Nephron progenitor cell (in vitro differentiated cells): ENCODE measurements at regions not wholly inside any gene's neighbourhood (a gene's known extent, or its start where the extent isn't known, plus 50 kb on each side); places are given as distances from the start of the nearest gene placed in this dataset.
"Not testable (repeated sequence)": the region's sequence is repeated elsewhere in the genome, so short reads cannot be mapped to it uniquely, and the experiment has no call there.

Experiments
- DNase-seq: peaks from one replicate; pipeline ENCODE4 v3.0.0; 2021
- H3K27ac Mint-ChIP-seq: 2 replicates; pipeline ENCODE4 v1.8.0; 2021; ENCODE audit warnings: mild to moderate bottlenecking, moderate library complexity, mixed read lengths
- H3K27me3 Mint-ChIP-seq: 2 replicates; pipeline ENCODE4 v1.8.0; 2021; ENCODE audit warnings: mild to moderate bottlenecking, low read depth, mixed read lengths; ENCODE audit not compliant: poor library complexity
- H3K36me3 Mint-ChIP-seq: 2 replicates; pipeline ENCODE4 v1.8.0; 2021; ENCODE audit warnings: low read depth, mixed read lengths
- H3K4me1 Mint-ChIP-seq: 2 replicates; pipeline ENCODE4 v1.8.0; 2021; ENCODE audit warnings: mixed read lengths
- H3K4me3 Mint-ChIP-seq: 2 replicates; pipeline ENCODE4 v1.8.0; 2021; ENCODE audit warnings: mild to moderate bottlenecking, moderate library complexity, mixed read lengths
- H3K9me3 Mint-ChIP-seq: 2 replicates; pipeline ENCODE4 v1.8.0; 2021; ENCODE audit warnings: mild to moderate bottlenecking, moderate library complexity, mixed read lengths
- CTCF ChIP-seq: fragments of 200-600 bp; sonication (generic); IDR thresholded peaks from 2 replicates; pipeline ENCODE4 v1.5.0; 2021; ENCODE audit warnings: antibody characterized with exemption

DNA sequence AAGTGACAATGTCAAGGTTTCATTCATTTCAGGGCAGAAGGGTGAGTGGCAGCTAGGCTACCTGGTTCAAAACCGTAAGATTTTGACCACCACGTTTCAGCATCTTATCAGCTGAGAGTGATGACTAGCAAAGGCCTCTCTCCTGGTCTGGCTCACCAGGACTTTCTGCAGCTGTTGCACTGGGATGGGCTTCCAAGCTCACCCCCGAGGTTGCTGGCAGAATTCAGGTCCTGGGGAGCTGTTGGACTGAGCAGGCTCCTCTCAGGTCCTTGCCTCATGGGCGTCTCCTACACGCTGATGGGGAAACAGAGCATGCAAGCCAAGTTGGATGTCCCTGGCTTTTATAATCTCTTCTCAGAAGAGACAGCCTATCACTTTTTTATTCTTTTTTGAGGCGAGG lies 88.8 kb upstream of the RNU6-1 start:
- H3K27ac Mint-ChIP-seq = no peak overlapping the region
- H3K27me3 Mint-ChIP-seq = peaks cover 11% of the 10 kb centered on the region
- no peak overlapping the region for H3K4me3 Mint-ChIP-seq
- peaks cover 18% of the 10 kb centered on the region for H3K9me3 Mint-ChIP-seq
- H3K36me3 Mint-ChIP-seq = no peaks in the 10 kb centered on the region
- peaks cover 21% of the 10 kb centered on the region for H3K4me1 Mint-ChIP-seq
- no peak for DNase-seq
- no peak for TF ChIP-seq CTCF

DNA sequence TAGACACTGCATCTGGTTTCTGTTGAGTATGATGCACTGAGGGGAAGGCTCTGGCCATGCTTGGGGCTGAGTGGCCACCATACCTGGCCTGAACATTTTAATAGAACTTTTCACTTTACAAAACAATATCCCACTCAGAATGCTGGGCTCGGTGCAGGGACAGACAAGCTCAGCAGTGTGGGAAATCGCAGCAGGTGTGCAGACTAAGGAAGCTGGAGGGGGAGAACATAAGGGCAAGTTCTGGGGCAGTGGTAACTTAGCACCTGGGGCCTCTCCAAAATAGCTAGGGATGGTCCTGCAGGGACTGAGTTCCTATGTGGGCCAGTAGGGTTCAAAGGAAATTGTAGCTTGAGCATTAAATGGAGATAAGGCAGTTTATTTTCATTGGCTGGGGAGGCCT lies 90.9 kb upstream of the RNU6-1 start:
- H3K4me1 Mint-ChIP-seq = peaks cover 16% of the 10 kb centered on the region
- peaks cover 4% of the 10 kb centered on the region for H3K36me3 Mint-ChIP-seq
- H3K4me3 Mint-ChIP-seq = no peak overlapping the region
- H3K27ac Mint-ChIP-seq = no peak overlapping the region
- peaks cover 28% of the 10 kb centered on the region for H3K9me3 Mint-ChIP-seq
- no peak for TF ChIP-seq CTCF
- H3K27me3 Mint-ChIP-seq = peaks cover 10% of the 10 kb centered on the region
- no peak for DNase-seq

DNA sequence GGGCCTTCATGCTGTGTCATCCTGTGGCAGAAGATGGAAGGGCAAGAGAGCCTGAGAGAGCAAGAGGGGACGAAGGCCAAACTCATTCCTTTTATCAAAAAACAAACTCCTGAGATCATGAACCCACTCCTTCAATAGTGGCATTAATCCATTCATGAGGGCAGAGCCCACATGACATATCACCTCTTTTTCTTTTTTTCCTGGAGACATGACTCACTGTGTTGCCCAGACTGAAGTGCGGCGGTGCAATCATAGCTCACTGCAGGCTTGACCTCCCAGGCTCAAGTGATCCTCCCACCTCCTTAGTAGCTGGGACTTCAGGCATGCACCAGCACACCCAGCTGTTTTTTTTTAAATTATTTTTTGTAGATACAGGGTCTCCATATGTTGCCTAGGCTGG lies 92.0 kb upstream of the RNU6-1 start:
- DNase-seq = no peak

DNA sequence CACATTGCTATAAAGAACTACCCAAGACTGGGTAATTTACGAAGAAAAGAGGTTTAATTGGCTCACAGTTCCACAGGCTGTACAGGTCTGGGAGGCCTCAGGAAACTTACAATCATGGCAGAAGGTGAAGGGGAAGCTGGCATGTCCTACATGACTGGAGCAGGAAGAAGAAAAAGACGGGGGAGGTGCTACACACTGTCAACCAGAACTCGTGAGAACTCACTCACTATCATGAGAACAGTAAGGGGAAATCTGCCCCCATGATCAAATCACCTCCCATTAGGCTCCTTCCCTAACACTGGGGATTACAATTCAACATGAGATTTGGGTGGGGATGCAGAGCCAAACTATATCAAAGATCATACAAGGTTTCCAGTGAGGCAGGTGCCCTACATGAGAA lies 94.3 kb upstream of the RNU6-1 start:
- not testable (repeated sequence) for H3K4me3 Mint-ChIP-seq, DNase-seq, H3K27ac Mint-ChIP-seq, H3K36me3 Mint-ChIP-seq
- H3K4me1 Mint-ChIP-seq = peaks cover 35% of the 10 kb centered on the region
- peaks cover 10% of the 10 kb centered on the region for H3K27me3 Mint-ChIP-seq
- H3K9me3 Mint-ChIP-seq = peaks cover 35% of the 10 kb centered on the region

More for the DNA sequence above, 92.0 kb upstream of the RNU6-1 start:
- peaks cover 25% of the 10 kb centered on the region for H3K4me1 Mint-ChIP-seq
- peaks cover 35% of the 10 kb centered on the region for H3K9me3 Mint-ChIP-seq
- no peak for TF ChIP-seq CTCF
- peaks cover 10% of the 10 kb centered on the region for H3K27me3 Mint-ChIP-seq
- no peak overlapping the region for H3K4me3 Mint-ChIP-seq
- no peak overlapping the region for H3K27ac Mint-ChIP-seq
- peaks cover 4% of the 10 kb centered on the region for H3K36me3 Mint-ChIP-seq

DNA sequence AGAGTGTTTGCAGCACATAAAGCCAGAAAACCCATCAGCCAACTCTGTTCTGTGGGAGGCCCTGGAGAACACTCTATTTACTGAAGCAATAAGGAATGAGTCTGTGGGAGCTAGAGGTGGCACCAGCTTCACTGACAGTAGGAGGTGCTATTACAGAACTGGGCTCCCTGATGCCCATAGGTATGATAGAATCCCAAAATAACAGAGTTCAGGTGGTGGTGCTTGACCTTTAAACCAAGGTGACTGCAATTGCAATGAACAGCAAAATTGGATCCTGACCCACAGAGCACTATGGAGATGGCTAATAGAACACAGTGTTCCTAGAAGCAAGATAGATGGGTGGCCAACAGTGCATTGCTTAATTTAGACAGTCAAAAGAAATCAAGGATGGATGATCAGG lies 95.4 kb upstream of the RNU6-1 start:
- H3K4me3 Mint-ChIP-seq = no peak overlapping the region
- H3K27me3 Mint-ChIP-seq = peaks cover 10% of the 10 kb centered on the region
- peaks cover 7% of the 10 kb centered on the region for H3K36me3 Mint-ChIP-seq
- H3K27ac Mint-ChIP-seq = no peak overlapping the region
- DNase-seq = no peak
- peaks cover 39% of the 10 kb centered on the region for H3K9me3 Mint-ChIP-seq
- peaks cover 37% of the 10 kb centered on the region for H3K4me1 Mint-ChIP-seq
- no peak for TF ChIP-seq CTCF

- Mint-ChIP-seq H3K27me3 (peaks cover 10% of the 10 kb centered on the region), H3K4me1 (peaks cover 44% of the 10 kb centered on the region), H3K9me3 (peaks cover 43% of the 10 kb centered on the region), H3K36me3 (peaks cover 12% of the 10 kb centered on the region), H3K4me3 (no peak overlapping the region), H3K27ac (no peak overlapping the region)
- no peak for TF ChIP-seq CTCF
- DNase-seq = no peak
These were observed 96.4 kb upstream of the RNU6-1 start for GRCh38 chr15:67936258-67936657.
